SH-SY5Y (cell line): ENCODE measurements at regions not wholly inside any gene's neighbourhood (a gene's known extent, or its start where the extent isn't known, plus 50 kb on each side); places are given as distances from the start of the nearest gene placed in this dataset.

ENCODE experiments used
- GATA2 ChIP-seq: IDR thresholded peaks from 2 replicates; pipeline ENCODE4 v1.6.1; 2011; ENCODE audit warnings: mild to moderate bottlenecking, low read depth, low read length
- GATA3 ChIP-seq: IDR thresholded peaks from 2 replicates; pipeline ENCODE4 v1.6.1; 2011; ENCODE audit warnings: low read depth, mild to moderate bottlenecking, low read length, moderate library complexity

GRCh38 chr5:68557162-68557936 lies 341.8 kb downstream of the PIK3R1 start:
- TF ChIP-seq GATA2 (no peak), GATA3 (no peak)
